NCI-H1694 (cell line): ENCODE measurements at regions not wholly inside any gene's neighbourhood (a gene's known extent, or its start where the extent isn't known, plus 50 kb on each side); places are given as distances from the start of the nearest gene placed in this dataset.

Source experiments
- DNase-seq: peaks from one replicate; lab custom pipeline; 2025; lab: John Stamatoyannopoulos, UW

GRCh38 chr11:128193615-128194014 lies 393.7 kb downstream of the ETS1 start:
- DNase-seq, result no peak

GRCh38 chr11:128190312-128190711 lies 397.0 kb downstream of the ETS1 start:
- DNase-seq, result no peak

GRCh38 chr11:128189823-128190222 lies 397.5 kb downstream of the ETS1 start:
- no peak for DNase-seq

- DNase-seq, result no peak
Measured at GRCh38 chr11:128188346-128189004, 398.9 kb downstream of the ETS1 start.

GRCh38 chr11:128187835-128188234 lies 399.5 kb downstream of the ETS1 start:
- DNase-seq, result peak; percentile 71

- no peak for DNase-seq
Measured at GRCh38 chr11:128187377-128187776, 400.0 kb downstream of the ETS1 start.

GRCh38 chr11:128184981-128185380 lies 402.4 kb downstream of the ETS1 start:
- no peak for DNase-seq

GRCh38 chr11:128182844-128183243 lies 404.5 kb downstream of the ETS1 start:
- DNase-seq, result no peak

- DNase-seq, result no peak
Measured at GRCh38 chr11:128181984-128182383, 405.4 kb downstream of the ETS1 start.

GRCh38 chr11:128181088-128181480 lies 406.3 kb downstream of the ETS1 start:
- no peak for DNase-seq

GRCh38 chr11:128180441-128181087 lies 406.8 kb downstream of the ETS1 start:
- DNase-seq, result no peak

GRCh38 chr11:128179512-128179911 lies 407.8 kb downstream of the ETS1 start:
- DNase-seq, result no peak

- peak; percentile 24 for DNase-seq
Measured at GRCh38 chr11:128179039-128179438, 408.3 kb downstream of the ETS1 start.

GRCh38 chr11:128174465-128175291 lies 412.7 kb downstream of the ETS1 start:
- peak; percentile 1 for DNase-seq

- peak; percentile 55 for DNase-seq
Measured at GRCh38 chr11:128172046-128172878, 415.1 kb downstream of the ETS1 start.

- no peak for DNase-seq
Measured at GRCh38 chr11:128171506-128171905, 415.9 kb downstream of the ETS1 start.

- no peak for DNase-seq
Measured at GRCh38 chr11:128165572-128165971, 421.8 kb downstream of the ETS1 start.

- no peak for DNase-seq
Measured at GRCh38 chr11:128164080-128164741, 423.1 kb downstream of the ETS1 start.

- DNase-seq, result no peak
Measured at GRCh38 chr11:128161994-128162393, 425.4 kb downstream of the ETS1 start.

- peak; percentile 29 for DNase-seq
Measured at GRCh38 chr11:128161436-128161835, 425.9 kb downstream of the ETS1 start.

- no peak for DNase-seq
Measured at GRCh38 chr11:128158860-128159259, 428.5 kb downstream of the ETS1 start.
